ENCODE measurements at regions not wholly inside any gene's neighbourhood (a gene's known extent, or its start where the extent isn't known, plus 50 kb on each side); places are given as distances from the start of the nearest gene placed in this dataset.

DNA sequence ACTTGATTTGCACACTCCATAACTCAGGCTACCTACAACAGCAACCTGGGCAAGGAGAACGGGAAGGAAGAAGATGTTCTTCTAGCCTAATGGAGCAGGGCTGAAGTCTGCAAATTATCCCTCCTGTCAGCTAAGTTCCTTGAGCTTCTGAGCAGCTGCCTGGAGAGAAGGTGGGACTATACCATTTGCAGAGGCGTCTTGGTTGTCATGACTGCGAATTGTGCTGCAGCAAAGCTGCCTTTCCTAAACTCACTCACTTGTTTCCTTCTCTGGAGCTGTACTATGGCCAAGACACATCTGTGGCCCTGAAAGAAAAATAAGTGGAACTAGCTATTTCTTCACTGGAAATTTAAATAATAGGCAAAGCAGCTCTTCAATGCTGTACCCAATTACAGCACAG, 682.4 kb upstream of the GRIA3 start:
- intact Hi-C loops (cut with micrococcal nuclease): no loop called here
- no TSS peak for BruUV-seq (replicated peaks)
- CTCF ChIA-PET (ENCODE audit: low intra/inter-chr PET ratio): no interaction called here
- TF ChIP-seq, protein P1, sequence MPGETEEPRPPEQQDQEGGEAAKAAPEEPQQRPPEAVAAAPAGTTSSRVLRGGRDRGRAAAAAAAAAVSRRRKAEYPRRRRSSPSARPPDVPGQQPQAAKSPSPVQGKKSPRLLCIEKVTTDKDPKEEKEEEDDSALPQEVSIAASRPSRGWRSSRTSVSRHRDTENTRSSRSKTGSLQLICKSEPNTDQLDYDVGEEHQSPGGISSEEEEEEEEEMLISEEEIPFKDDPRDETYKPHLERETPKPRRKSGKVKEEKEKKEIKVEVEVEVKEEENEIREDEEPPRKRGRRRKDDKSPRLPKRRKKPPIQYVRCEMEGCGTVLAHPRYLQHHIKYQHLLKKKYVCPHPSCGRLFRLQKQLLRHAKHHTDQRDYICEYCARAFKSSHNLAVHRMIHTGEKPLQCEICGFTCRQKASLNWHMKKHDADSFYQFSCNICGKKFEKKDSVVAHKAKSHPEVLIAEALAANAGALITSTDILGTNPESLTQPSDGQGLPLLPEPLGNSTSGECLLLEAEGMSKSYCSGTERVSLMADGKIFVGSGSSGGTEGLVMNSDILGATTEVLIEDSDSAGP (CRISPR knock-in tag; IDR thresholded peaks at IDR 0.05): no peak
- TF ChIP-seq, protein P2, sequence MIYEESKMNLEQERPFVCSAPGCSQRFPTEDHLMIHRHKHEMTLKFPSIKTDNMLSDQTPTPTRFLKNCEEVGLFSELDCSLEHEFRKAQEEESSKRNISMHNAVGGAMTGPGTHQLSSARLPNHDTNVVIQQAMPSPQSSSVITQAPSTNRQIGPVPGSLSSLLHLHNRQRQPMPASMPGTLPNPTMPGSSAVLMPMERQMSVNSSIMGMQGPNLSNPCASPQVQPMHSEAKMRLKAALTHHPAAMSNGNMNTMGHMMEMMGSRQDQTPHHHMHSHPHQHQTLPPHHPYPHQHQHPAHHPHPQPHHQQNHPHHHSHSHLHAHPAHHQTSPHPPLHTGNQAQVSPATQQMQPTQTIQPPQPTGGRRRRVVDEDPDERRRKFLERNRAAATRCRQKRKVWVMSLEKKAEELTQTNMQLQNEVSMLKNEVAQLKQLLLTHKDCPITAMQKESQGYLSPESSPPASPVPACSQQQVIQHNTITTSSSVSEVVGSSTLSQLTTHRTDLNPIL (CRISPR knock-in tag; IDR thresholded peaks at IDR 0.05): no peak
- TF ChIP-seq GABPB2 (CRISPR knock-in tag; conservative IDR thresholded peaks at IDR 0.05) (no peak), TCF7L2 (IDR thresholded peaks at IDR 0.05; ENCODE audit: low read depth, low read length) (no peak), HIVEP1 (CRISPR knock-in tag; IDR thresholded peaks at IDR 0.05) (no peak), MEF2A (IDR thresholded peaks at IDR 0.05; ENCODE audit: control insufficient read depth, low read depth, low read length) (no peak), RBM17 (IDR thresholded peaks at IDR 0.05; ENCODE audit: borderline replicate concordance, low read depth, low read length) (no peak), ZBTB5 (IDR thresholded peaks at IDR 0.05) (no peak)
- TF ChIP-seq, protein P3, sequence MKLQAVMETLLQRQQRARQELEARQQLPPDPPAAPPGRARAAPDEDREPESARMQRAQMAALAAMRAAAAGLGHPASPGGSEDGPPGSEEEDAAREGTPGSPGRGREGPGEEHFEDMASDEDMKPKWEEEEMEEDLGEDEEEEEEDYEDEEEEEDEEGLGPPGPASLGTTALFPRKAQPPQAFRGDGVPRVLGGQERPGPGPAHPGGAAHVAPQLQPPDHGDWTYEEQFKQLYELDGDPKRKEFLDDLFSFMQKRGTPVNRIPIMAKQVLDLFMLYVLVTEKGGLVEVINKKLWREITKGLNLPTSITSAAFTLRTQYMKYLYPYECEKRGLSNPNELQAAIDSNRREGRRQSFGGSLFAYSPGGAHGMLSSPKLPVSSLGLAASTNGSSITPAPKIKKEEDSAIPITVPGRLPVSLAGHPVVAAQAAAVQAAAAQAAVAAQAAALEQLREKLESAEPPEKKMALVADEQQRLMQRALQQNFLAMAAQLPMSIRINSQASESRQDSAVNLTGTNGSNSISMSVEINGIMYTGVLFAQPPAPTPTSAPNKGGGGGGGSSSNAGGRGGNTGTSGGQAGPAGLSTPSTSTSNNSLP (IDR thresholded peaks at IDR 0.05; ENCODE audit: borderline replicate concordance, low read depth, low read length): no peak
- TF ChIP-seq, protein P4, sequence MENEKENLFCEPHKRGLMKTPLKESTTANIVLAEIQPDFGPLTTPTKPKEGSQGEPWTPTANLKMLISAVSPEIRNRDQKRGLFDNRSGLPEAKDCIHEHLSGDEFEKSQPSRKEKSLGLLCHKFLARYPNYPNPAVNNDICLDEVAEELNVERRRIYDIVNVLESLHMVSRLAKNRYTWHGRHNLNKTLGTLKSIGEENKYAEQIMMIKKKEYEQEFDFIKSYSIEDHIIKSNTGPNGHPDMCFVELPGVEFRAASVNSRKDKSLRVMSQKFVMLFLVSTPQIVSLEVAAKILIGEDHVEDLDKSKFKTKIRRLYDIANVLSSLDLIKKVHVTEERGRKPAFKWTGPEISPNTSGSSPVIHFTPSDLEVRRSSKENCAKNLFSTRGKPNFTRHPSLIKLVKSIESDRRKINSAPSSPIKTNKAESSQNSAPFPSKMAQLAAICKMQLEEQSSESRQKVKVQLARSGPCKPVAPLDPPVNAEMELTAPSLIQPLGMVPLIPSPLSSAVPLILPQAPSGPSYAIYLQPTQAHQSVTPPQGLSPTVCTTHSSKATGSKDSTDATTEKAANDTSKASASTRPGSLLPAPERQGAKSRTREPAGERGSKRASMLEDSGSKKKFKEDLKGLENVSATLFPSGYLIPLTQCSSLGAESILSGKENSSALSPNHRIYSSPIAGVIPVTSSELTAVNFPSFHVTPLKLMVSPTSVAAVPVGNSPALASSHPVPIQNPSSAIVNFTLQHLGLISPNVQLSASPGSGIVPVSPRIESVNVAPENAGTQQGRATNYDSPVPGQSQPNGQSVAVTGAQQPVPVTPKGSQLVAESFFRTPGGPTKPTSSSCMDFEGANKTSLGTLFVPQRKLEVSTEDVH (IDR thresholded peaks at IDR 0.05; ENCODE audit: low read depth, partially characterized antibody): no peak
- TF ChIP-seq, protein P5, sequence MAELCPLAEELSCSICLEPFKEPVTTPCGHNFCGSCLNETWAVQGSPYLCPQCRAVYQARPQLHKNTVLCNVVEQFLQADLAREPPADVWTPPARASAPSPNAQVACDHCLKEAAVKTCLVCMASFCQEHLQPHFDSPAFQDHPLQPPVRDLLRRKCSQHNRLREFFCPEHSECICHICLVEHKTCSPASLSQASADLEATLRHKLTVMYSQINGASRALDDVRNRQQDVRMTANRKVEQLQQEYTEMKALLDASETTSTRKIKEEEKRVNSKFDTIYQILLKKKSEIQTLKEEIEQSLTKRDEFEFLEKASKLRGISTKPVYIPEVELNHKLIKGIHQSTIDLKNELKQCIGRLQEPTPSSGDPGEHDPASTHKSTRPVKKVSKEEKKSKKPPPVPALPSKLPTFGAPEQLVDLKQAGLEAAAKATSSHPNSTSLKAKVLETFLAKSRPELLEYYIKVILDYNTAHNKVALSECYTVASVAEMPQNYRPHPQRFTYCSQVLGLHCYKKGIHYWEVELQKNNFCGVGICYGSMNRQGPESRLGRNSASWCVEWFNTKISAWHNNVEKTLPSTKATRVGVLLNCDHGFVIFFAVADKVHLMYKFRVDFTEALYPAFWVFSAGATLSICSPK (IDR thresholded peaks at IDR 0.05; ENCODE audit: borderline replicate concordance): no peak

More for the DNA sequence above, 682.4 kb upstream of the GRIA3 start:
- no peaks in the 10 kb centered on the region for H3K4me1 ChIP-seq (replicated peaks in 1 of 2; ENCODE audit: control insufficient read depth in 2 of 2, insufficient read depth in 2 of 2, low read length in 2 of 2)
- no peak for FAIRE-seq
- no peak overlapping the region for H2AFZ ChIP-seq (ENCODE audit: low read depth, low read length)
- no peaks in the 10 kb centered on the region for H3K27me3 ChIP-seq (ENCODE audit: control insufficient read depth in 2 of 2, insufficient read depth in 2 of 2, low read length in 2 of 2)
- H3K9ac ChIP-seq (ENCODE audit: insufficient read depth in 1 of 2, low read depth in 2 of 2, low read length in 2 of 2): no peak overlapping the region
- no peak overlapping the region for H3K4me2 ChIP-seq (ENCODE audit: insufficient read depth, low read length)
- in situ Hi-C loops (cut with MboI): no loop called here
- no peak overlapping the region for H3K27ac ChIP-seq (ENCODE audit: extremely low read depth, low read depth, low read length)
- H3K9me1 ChIP-seq (ENCODE audit: control insufficient read depth, insufficient read depth, low read length): no peaks in the 10 kb centered on the region
- no peaks in the 10 kb centered on the region for H3K36me3 ChIP-seq (ENCODE audit: control insufficient read depth, insufficient read depth, low read length)
- POLR2A ChIA-PET: no interaction called here
- H3K4me3 ChIP-seq: no peak overlapping the region
- H3K79me2 ChIP-seq (ENCODE audit: control insufficient read depth, insufficient read depth, low read length): no peaks in the 10 kb centered on the region
- no peaks in the 10 kb centered on the region for H3K9me3 ChIP-seq (replicated peaks; ENCODE audit: control insufficient read depth, insufficient read depth, low read depth, low read length)
- WGBS (ENCODE audit: insufficient coverage, low coverage, missing lambda C conversion rate): 0% methylated on average over 3 of the region's 3 CpGs
- no peak for DNase-seq (ENCODE audit: extremely low read depth in 1 of 4, low spot score in 3 of 4)
- no peak for ATAC-seq
- no peaks in the 10 kb centered on the region for H4K20me1 ChIP-seq (replicated peaks; ENCODE audit: control insufficient read depth, insufficient read depth, low read length)

Measured in K562 (cell line).